Neural crest cell (in vitro differentiated cells): ENCODE measurements at regions not wholly inside any gene's neighbourhood (a gene's known extent, or its start where the extent isn't known, plus 50 kb on each side); places are given as distances from the start of the nearest gene placed in this dataset.

Source experiments
- DNase-seq: peaks from one replicate; pipeline ENCODE4 v3.0.0; 2021; ENCODE audit warnings: low read depth, mixed read lengths, low spot score
- H3K27ac Mint-ChIP-seq: one replicate; pipeline ENCODE4 v1.8.0; 2021; ENCODE audit warnings: mild to moderate bottlenecking, mixed read lengths; ENCODE audit not compliant: unreplicated experiment
- H3K27me3 Mint-ChIP-seq: 2 replicates; pipeline ENCODE4 v1.8.0; 2021; ENCODE audit warnings: low read depth, mild to moderate bottlenecking, mixed read lengths
- H3K36me3 Mint-ChIP-seq: 2 replicates; pipeline ENCODE4 v1.8.0; 2021; ENCODE audit warnings: low read depth, mild to moderate bottlenecking, mixed read lengths
- H3K4me1 Mint-ChIP-seq: 2 replicates; pipeline ENCODE4 v1.8.0; 2021; ENCODE audit warnings: mixed read lengths
- H3K4me3 Mint-ChIP-seq: one replicate; pipeline ENCODE4 v1.8.0; 2021; ENCODE audit warnings: mild to moderate bottlenecking, mixed read lengths
- H3K9me3 Mint-ChIP-seq: 2 replicates; pipeline ENCODE4 v1.8.0; 2021; ENCODE audit warnings: mixed read lengths
- CTCF ChIP-seq: fragments of 200-600 bp; sonication (generic); conservative IDR thresholded peaks from 2 replicates; pipeline ENCODE4 v1.5.0; 2021; ENCODE audit warnings: antibody characterized with exemption, mild to moderate bottlenecking

DNA sequence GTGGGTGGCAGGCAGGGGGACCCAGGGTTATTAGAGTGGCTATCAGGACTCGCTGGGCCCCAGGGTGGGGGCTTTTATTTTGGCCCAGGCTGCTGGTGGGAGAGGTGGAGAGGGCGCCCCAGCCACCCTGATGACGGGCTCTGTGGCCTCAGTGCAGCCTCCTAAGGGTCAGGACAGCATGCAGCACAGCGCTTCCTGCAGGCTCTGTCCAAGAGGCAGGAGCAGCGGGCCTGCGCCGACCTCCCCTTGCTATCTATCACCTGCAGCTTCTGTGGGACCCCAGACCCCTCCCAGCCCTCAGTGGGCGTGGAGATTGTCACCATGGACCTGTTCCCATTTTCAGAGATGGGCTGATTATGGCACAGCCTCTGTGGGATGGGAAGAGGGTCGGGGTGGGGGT, 54.3 kb upstream of the PPARA start:
- DNase-seq: no peak
- Mint-ChIP-seq H3K27me3 (no peaks in the 10 kb centered on the region), H3K27ac (no peak overlapping the region), H3K4me1 (no peaks in the 10 kb centered on the region), H3K4me3 (no peak overlapping the region), H3K9me3 (no peaks in the 10 kb centered on the region), H3K36me3 (no peaks in the 10 kb centered on the region)
- TF ChIP-seq CTCF: no peak

GRCh38 chr22:46096706-46097230, 53.6 kb upstream of the PPARA start:
- H3K36me3 Mint-ChIP-seq: no peaks in the 10 kb centered on the region
- no peaks in the 10 kb centered on the region for H3K4me1 Mint-ChIP-seq
- no peak overlapping the region for H3K4me3 Mint-ChIP-seq

GRCh38 chr22:46097268-46097900, 52.9 kb upstream of the PPARA start:
- Mint-ChIP-seq H3K36me3 (no peaks in the 10 kb centered on the region), H3K9me3 (no peaks in the 10 kb centered on the region), H3K4me1 (no peaks in the 10 kb centered on the region), H3K4me3 (no peak overlapping the region), H3K27ac (no peak overlapping the region), H3K27me3 (no peaks in the 10 kb centered on the region)
- no peak for TF ChIP-seq CTCF
- no peak for DNase-seq

More at GRCh38 chr22:46096706-46097230, 53.6 kb upstream of the PPARA start:
- TF ChIP-seq CTCF: no peak
- Mint-ChIP-seq H3K27me3 (no peaks in the 10 kb centered on the region), H3K27ac (no peak overlapping the region), H3K9me3 (no peaks in the 10 kb centered on the region)
- no peak for DNase-seq

- no peak for TF ChIP-seq CTCF
- no peaks in the 10 kb centered on the region for H3K9me3 Mint-ChIP-seq
- no peaks in the 10 kb centered on the region for H3K4me1 Mint-ChIP-seq
- no peaks in the 10 kb centered on the region for H3K27me3 Mint-ChIP-seq
- no peak overlapping the region for H3K4me3 Mint-ChIP-seq
- no peak for DNase-seq
- no peak overlapping the region for H3K27ac Mint-ChIP-seq
- no peaks in the 10 kb centered on the region for H3K36me3 Mint-ChIP-seq
These were observed 51.5 kb upstream of the PPARA start for GRCh38 chr22:46098525-46099475.

- no peak for DNase-seq
- no peak for TF ChIP-seq CTCF
- H3K27me3 Mint-ChIP-seq: no peaks in the 10 kb centered on the region
- H3K4me3 Mint-ChIP-seq: no peak overlapping the region
- no peaks in the 10 kb centered on the region for H3K4me1 Mint-ChIP-seq
- H3K27ac Mint-ChIP-seq: no peak overlapping the region
- H3K36me3 Mint-ChIP-seq: no peaks in the 10 kb centered on the region
- H3K9me3 Mint-ChIP-seq: no peaks in the 10 kb centered on the region
These were observed 50.6 kb upstream of the PPARA start for GRCh38 chr22:46099740-46100139.
